Gastrocnemius medialis (tissue), 4 donors: ENCODE measurements at regions not wholly inside any gene's neighbourhood (a gene's known extent, or its start where the extent isn't known, plus 50 kb on each side); places are given as distances from the start of the nearest gene placed in this dataset.

Source experiments
- ATAC-seq, 2 donors: fragments of 150-250 bp; one replicate each; pipeline ENCODE4 v1.9.1; 2016
- DNase-seq, 2 donors: peaks; one replicate each; pipeline ENCODE4 v3.0.0-alpha.2; 2019
- H3K27ac ChIP-seq, 4 donors: fragments of 200-600 bp; sonication (generic); 1 replicate in 1 of 4; 2 replicates in 3 of 4; pipeline ENCODE4 v1.5.1; 2016 to 2018; ENCODE audit warnings: mild to moderate bottlenecking in 2 of 4, moderate library complexity in 1 of 4
- H3K27me3 ChIP-seq, 3 donors: fragments of 200-600 bp; sonication (generic) in 2 of 3; 1 replicate in 1 of 3; 2 replicates in 2 of 3; pipeline versions ENCODE4 v1.5.1 to v1.6.0; 2016 to 2019; ENCODE audit warnings: mild to moderate bottlenecking in 1 of 3, moderate library complexity in 1 of 3
- H3K36me3 ChIP-seq, 2 donors: fragments of 200-600 bp; sonication (generic) in 1 of 2; one replicate each; pipeline ENCODE4 v1.5.1; 2017 to 2018
- H3K4me1 ChIP-seq, 2 donors: fragments of 200-600 bp; sonication (generic) in 1 of 2; one replicate each; pipeline ENCODE4 v1.5.1; 2016 to 2017; ENCODE audit warnings: mild to moderate bottlenecking in 2 of 2
- H3K4me3 ChIP-seq, 4 donors: fragments of 200-600 bp; sonication (generic) in 3 of 4; 1 replicate in 1 of 4; 2 replicates in 3 of 4; pipeline ENCODE4 v1.5.1; 2016 to 2019; ENCODE audit warnings: mild to moderate bottlenecking in 2 of 4
- H3K9me3 ChIP-seq, 3 donors: fragments of 200-600 bp; sonication (generic) in 2 of 3; 1 replicate in 1 of 3; 2 replicates in 2 of 3; pipeline ENCODE4 v1.5.1; 2016 to 2019
- POLR2A ChIP-seq, 2 donors: fragments of 450-650 bp; IDR thresholded peaks; one replicate each; pipeline ENCODE4 v1.6.1; 2017; ENCODE audit warnings: antibody characterized with exemption in 2 of 2, mild to moderate bottlenecking in 2 of 2, moderate library complexity in 2 of 2
- in situ Hi-C, 4 donors: fragments of 200-750 bp; cut with MboI; loops; one replicate each; pipeline versions ENCODE4 v1.15.0 to v1.8.0; 2017; ENCODE audit warnings: low sequenced_read_pairs in 4 of 4
- intact Hi-C: fragments of 100-400 bp; cut with DNase I; formaldehyde crosslinking; loops from one replicate; pipeline ENCODE4 v1.15.1; 2023; ENCODE audit warnings: low total_unique reads
- TF ChIP-seq, protein P1 (sequence below), 5 experiments: fragments of 450-650 bp in 3 of 5; fragments of 200-600 bp in 2 of 5; sonication (generic) in 2 of 5; IDR thresholded peaks in 4 of 5; conservative IDR thresholded peaks in 1 of 5; 1 replicate in 4 of 5; 2 replicates in 1 of 5; pipeline ENCODE4 v1.5.1; 2016 to 2019; ENCODE audit warnings: antibody characterized with exemption in 5 of 5, mild to moderate bottlenecking in 3 of 5, moderate library complexity in 3 of 5

DNA sequence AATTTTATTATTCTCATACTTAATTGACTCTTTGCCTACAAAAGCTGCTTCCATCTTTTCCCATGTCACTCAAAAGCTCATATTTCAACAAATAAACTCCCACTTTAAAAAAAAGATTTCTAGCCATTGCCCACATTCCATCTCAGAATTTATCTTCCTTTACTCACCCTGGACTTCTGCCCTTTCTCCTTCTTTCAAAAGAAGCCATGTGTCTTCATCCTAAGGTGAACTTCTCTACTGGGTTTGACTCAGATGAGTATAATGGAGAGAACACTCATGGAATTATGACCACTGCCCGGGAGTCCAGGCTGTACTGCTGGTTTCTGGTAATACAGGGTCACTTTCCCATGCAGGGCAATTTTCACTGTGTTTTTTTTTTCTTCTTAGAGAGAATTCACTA is 548.5 kb upstream of the ZNF462 start:
- H3K36me3 ChIP-seq, result no peaks in the 10 kb centered on the region
- H3K27me3 ChIP-seq, result no peaks in the 10 kb centered on the region
- TF ChIP-seq POLR2A (IDR thresholded peaks at IDR 0.05), result no peak
- TF ChIP-seq, protein P1, sequence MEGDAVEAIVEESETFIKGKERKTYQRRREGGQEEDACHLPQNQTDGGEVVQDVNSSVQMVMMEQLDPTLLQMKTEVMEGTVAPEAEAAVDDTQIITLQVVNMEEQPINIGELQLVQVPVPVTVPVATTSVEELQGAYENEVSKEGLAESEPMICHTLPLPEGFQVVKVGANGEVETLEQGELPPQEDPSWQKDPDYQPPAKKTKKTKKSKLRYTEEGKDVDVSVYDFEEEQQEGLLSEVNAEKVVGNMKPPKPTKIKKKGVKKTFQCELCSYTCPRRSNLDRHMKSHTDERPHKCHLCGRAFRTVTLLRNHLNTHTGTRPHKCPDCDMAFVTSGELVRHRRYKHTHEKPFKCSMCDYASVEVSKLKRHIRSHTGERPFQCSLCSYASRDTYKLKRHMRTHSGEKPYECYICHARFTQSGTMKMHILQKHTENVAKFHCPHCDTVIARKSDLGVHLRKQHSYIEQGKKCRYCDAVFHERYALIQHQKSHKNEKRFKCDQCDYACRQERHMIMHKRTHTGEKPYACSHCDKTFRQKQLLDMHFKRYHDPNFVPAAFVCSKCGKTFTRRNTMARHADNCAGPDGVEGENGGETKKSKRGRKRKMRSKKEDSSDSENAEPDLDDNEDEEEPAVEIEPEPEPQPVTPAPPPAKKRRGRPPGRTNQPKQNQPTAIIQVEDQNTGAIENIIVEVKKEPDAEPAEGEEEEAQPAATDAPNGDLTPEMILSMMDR (IDR thresholded peaks at IDR 0.05 in 4 of 5, conservative IDR thresholded peaks at IDR 0.05 in 1 of 5), result no peak
- ATAC-seq, result no peak
- intact Hi-C loops, result no loop called here
- no peak overlapping the region for H3K4me3 ChIP-seq
- DNase-seq, result no peak
- no peaks in the 10 kb centered on the region for H3K4me1 ChIP-seq
- in situ Hi-C loops, result no loop called here
- H3K27ac ChIP-seq, result no peak overlapping the region
- no peaks in the 10 kb centered on the region for H3K9me3 ChIP-seq

DNA sequence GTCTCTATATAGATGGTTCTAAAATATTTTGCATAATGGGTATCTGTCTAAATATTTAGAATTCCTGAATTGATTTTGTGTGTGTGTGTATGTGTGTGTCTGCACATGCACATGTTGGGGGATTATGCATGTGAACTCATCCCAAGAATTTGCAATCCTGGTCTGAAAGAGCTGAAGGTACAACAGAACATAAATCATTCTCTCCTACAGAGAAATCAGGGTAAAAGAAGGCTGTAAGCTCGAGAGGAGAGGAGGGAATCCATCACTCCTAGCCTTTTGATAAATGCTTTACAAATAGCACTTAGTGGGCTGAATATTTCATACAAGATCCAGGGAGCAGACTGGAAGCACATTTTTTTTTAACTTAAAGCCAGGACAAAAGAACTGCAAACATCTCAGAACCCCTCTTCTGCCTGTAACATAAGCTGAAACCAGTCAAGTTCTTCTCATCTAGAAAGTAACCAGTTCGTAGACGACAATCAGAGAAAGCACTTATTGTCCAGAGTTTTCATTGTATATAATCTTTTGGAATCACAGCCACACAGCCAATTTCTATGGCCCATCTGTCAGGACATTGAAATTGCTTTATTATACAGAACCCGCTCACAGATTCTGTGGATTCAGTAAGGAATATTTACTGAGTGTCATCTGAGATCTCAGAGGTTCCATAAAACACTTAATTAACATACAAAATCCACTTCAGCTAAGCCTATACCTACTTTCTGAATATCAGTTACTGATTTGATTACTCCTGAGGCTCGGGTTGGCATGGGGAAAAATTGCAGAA is 541.4 kb upstream of the ZNF462 start:
- H3K27ac ChIP-seq, result no peak overlapping the region
- H3K4me3 ChIP-seq, result no peak overlapping the region
- no peaks in the 10 kb centered on the region for H3K4me1 ChIP-seq
- ATAC-seq (no peak), DNase-seq (no peak)
- in situ Hi-C loops (no loop called here), intact Hi-C loops (no loop called here)
- no peaks in the 10 kb centered on the region for H3K27me3 ChIP-seq
- H3K9me3 ChIP-seq, result no peaks in the 10 kb centered on the region
- TF ChIP-seq POLR2A (IDR thresholded peaks at IDR 0.05), result no peak
- TF ChIP-seq, protein P1 (IDR thresholded peaks at IDR 0.05 in 4 of 5, conservative IDR thresholded peaks at IDR 0.05 in 1 of 5), result no peak
- no peaks in the 10 kb centered on the region for H3K36me3 ChIP-seq

DNA sequence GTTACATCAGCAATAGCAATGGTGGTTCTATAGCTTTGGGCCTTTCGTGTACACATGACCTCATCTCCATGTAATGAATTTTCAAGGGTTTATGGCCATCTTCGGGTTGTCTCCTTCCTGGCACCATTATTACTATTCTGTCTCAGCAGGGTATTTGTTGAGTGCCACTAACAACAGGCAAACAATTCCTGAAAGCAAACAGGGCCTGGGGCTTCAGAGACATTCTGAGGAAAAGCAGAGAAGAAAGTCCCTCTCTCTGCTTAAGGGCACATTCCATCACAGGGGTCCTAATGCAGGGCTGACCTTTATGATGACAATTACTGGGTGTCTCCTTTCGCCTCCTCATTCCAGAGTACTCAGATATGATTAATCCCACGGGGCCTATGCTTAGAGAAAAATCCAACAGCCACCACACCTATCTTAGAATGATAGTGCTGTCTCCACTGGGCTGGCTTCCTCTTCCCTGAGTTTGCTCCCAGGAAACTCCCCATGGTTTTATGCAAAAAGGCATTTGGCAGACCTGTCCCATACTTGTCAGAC is 540.2 kb upstream of the ZNF462 start:
- no peaks in the 10 kb centered on the region for H3K9me3 ChIP-seq
- ATAC-seq (no peak), DNase-seq (no peak)
- H3K27me3 ChIP-seq, result no peaks in the 10 kb centered on the region
- no peaks in the 10 kb centered on the region for H3K4me1 ChIP-seq
- intact Hi-C loops, result no loop called here
- no peak overlapping the region for H3K4me3 ChIP-seq
- H3K27ac ChIP-seq, result no peak overlapping the region
- in situ Hi-C loops, result no loop called here
- TF ChIP-seq POLR2A (IDR thresholded peaks at IDR 0.05), result no peak
- TF ChIP-seq, protein P1 (IDR thresholded peaks at IDR 0.05 in 4 of 5, conservative IDR thresholded peaks at IDR 0.05 in 1 of 5), result no peak
- H3K36me3 ChIP-seq, result no peaks in the 10 kb centered on the region

DNA sequence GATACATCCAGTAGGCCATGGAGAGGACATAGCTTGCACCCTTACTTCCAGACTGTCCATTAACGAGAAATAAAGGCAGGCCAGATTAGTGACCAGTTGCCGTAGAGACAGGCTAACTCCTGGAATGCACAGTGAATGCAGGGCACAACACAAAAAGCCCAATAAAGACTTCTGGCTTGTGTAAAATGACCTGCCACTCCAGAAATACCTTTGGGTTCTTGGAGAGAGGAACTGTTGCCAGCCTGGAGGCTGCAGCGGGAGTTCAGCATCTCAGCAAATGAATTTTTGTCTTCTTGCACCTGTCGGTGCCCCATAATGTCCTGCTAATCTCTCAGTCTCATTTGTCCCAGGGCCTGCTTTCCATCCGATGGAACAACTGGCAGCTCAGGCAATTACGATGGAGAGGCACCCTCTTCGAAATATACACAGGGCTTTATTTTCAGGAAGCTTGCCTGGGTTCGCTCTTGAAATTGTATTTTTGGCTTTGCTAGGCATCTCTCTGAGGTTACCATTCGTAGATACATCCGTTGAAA is 538.8 kb upstream of the ZNF462 start:
- ATAC-seq, result no peak
- no peak overlapping the region for H3K4me3 ChIP-seq

More for the DNA sequence above, 538.8 kb upstream of the ZNF462 start:
- intact Hi-C loops, result no loop called here
- no peak for DNase-seq
- no peaks in the 10 kb centered on the region for H3K4me1 ChIP-seq
- H3K36me3 ChIP-seq, result no peaks in the 10 kb centered on the region
- no peak for TF ChIP-seq POLR2A (IDR thresholded peaks at IDR 0.05)
- TF ChIP-seq, protein P1 (IDR thresholded peaks at IDR 0.05 in 4 of 5, conservative IDR thresholded peaks at IDR 0.05 in 1 of 5), result no peak
- no peaks in the 10 kb centered on the region for H3K27me3 ChIP-seq
- no peaks in the 10 kb centered on the region for H3K9me3 ChIP-seq
- in situ Hi-C loops, result no loop called here
- no peak overlapping the region for H3K27ac ChIP-seq
